Upper lobe of left lung (tissue), 6 donors: ENCODE measurements at regions not wholly inside any gene's neighbourhood (a gene's known extent, or its start where the extent isn't known, plus 50 kb on each side); places are given as distances from the start of the nearest gene placed in this dataset.

ENCODE experiments used
- ATAC-seq, 2 donors: fragments of 200-7000 bp; cut with Tn5 transposase; one replicate each; pipeline ENCODE4 v1.9.1; 2022; ENCODE audit warnings: mild to moderate bottlenecking in 2 of 2, moderate library complexity in 2 of 2; ENCODE audit not compliant: low FRiP score in 2 of 2
- DNase-seq, 2 donors: peaks; one replicate each; pipeline ENCODE4 v3.0.0-alpha.2; 2019 to 2020
- H3K27ac ChIP-seq, 4 donors: fragments of 200-600 bp; sonication (generic); one replicate each; pipeline ENCODE4 v1.5.1; 2016 to 2019
- H3K27me3 ChIP-seq, 4 donors: fragments of 200-600 bp; sonication (generic); one replicate each; pipeline ENCODE4 v1.5.1; 2017 to 2019
- H3K36me3 ChIP-seq, 4 donors: fragments of 200-600 bp; sonication (generic); one replicate each; pipeline ENCODE4 v1.5.1; 2016 to 2019
- H3K4me1 ChIP-seq, 4 donors: fragments of 200-600 bp; sonication (generic); one replicate each; pipeline ENCODE4 v1.5.1; 2018 to 2019
- H3K4me3 ChIP-seq, 4 donors: fragments of 200-600 bp; sonication (generic); one replicate each; pipeline ENCODE4 v1.5.1; 2017 to 2019; ENCODE audit warnings: mild to moderate bottlenecking in 2 of 4, moderate library complexity in 1 of 4
- H3K9me3 ChIP-seq, 4 donors: fragments of 200-600 bp; sonication (generic); one replicate each; pipeline ENCODE4 v1.5.1; 2018 to 2019
- CTCF ChIP-seq, 6 experiments: fragments of 450-650 bp in 4 of 6; fragments of 200-600 bp in 2 of 6; sonication (generic) in 2 of 6; IDR thresholded peaks; one replicate each; pipeline ENCODE4 v1.5.1; 2016 to 2019; ENCODE audit warnings: antibody characterized with exemption in 6 of 6
- EP300 ChIP-seq, 4 donors: sonication (generic); formaldehyde crosslinking; IDR thresholded peaks; one replicate each; pipeline ENCODE4 v1.5.1; 2017; ENCODE audit warnings: antibody characterized with exemption in 4 of 4, control low read depth in 2 of 4
- POLR2A ChIP-seq, 4 donors: fragments of 450-650 bp; IDR thresholded peaks; one replicate each; pipeline ENCODE4 v1.5.1; 2016 to 2017; ENCODE audit warnings: antibody characterized with exemption in 4 of 4, mild to moderate bottlenecking in 2 of 4
- POLR2AphosphoS5 ChIP-seq, 2 donors: sonication (generic); formaldehyde crosslinking; IDR thresholded peaks; one replicate each; pipeline ENCODE4 v1.5.1; 2017; ENCODE audit warnings: antibody characterized with exemption in 2 of 2
- WGBS, 2 donors: methylation state at CpG; one replicate each; pipeline ENCODE4 v1.1.5; 2017 to 2018; 5-methylcytosine and 5-hydroxymethylcytosine counted together
- donor health status: DM: no; HTN: no; CAD: no; lungs with moderate emphysema.
- donor health status: DM: no; HTN: yes; CAD: no; lungs with severe emphysema.

- Histone ChIP-seq H3K27me3 (no peaks in the 10 kb centered on the region), H3K36me3 (no peaks in the 10 kb centered on the region), H3K27ac (no peak overlapping the region), H3K4me3 (no peak overlapping the region), H3K4me1 (no peaks in the 10 kb centered on the region), H3K9me3 (no peaks in the 10 kb centered on the region)
- DNase-seq, result peak in 1 of 2 donors; percentile 44
- 48 to 56% methylated on average over 15 of the region's 15 CpGs for WGBS, 2 donors
- ATAC-seq, result peak in 1 of 2 donors; percentile 40
- TF ChIP-seq CTCF (IDR thresholded peaks at IDR 0.05), result peak in 4 of 6 experiments; percentile 10 to 39 (median 20)
- TF ChIP-seq POLR2A (IDR thresholded peaks at IDR 0.05), result no peak
- TF ChIP-seq EP300 (IDR thresholded peaks at IDR 0.05), result no peak
- TF ChIP-seq POLR2AphosphoS5 (IDR thresholded peaks at IDR 0.05), result no peak
These were observed 72.3 kb upstream of the PRNP start for GRCh38 chr20:4613718-4614620.

- Histone ChIP-seq H3K4me3 (no peak overlapping the region), H3K27ac (no peak overlapping the region), H3K36me3 (no peaks in the 10 kb centered on the region), H3K27me3 (no peaks in the 10 kb centered on the region), H3K4me1 (no peaks in the 10 kb centered on the region), H3K9me3 (no peaks in the 10 kb centered on the region)
- TF ChIP-seq POLR2AphosphoS5 (IDR thresholded peaks at IDR 0.05), result no peak
- no peak for TF ChIP-seq EP300 (IDR thresholded peaks at IDR 0.05)
- no peak for TF ChIP-seq POLR2A (IDR thresholded peaks at IDR 0.05)
- TF ChIP-seq CTCF (IDR thresholded peaks at IDR 0.05), result no peak
- DNase-seq, result no peak
- no peak for ATAC-seq
- 77 to 85% methylated on average over 6 of the region's 6 CpGs for WGBS, 2 donors
These were observed 73.1 kb upstream of the PRNP start for GRCh38 chr20:4613184-4613583.

GRCh38 chr20:4610871-4611270 lies 75.4 kb upstream of the PRNP start:
- ATAC-seq (no peak), DNase-seq (no peak)
- Histone ChIP-seq H3K9me3 (no peaks in the 10 kb centered on the region), H3K36me3 (no peaks in the 10 kb centered on the region), H3K4me3 (no peak overlapping the region), H3K4me1 (peaks cover 0 to 3% (median 0%) of the 10 kb centered on the region in 4 donors), H3K27ac (no peak overlapping the region), H3K27me3 (no peaks in the 10 kb centered on the region)
- 94% methylated on average over 9 of the region's 9 CpGs for WGBS, 2 donors
- TF ChIP-seq CTCF (IDR thresholded peaks at IDR 0.05), result no peak
- TF ChIP-seq POLR2A (IDR thresholded peaks at IDR 0.05), result no peak
- no peak for TF ChIP-seq POLR2AphosphoS5 (IDR thresholded peaks at IDR 0.05)
- TF ChIP-seq EP300 (IDR thresholded peaks at IDR 0.05), result no peak

GRCh38 chr20:4609511-4609910 lies 76.7 kb upstream of the PRNP start:
- Histone ChIP-seq H3K27me3 (no peaks in the 10 kb centered on the region), H3K27ac (no peak overlapping the region), H3K36me3 (no peaks in the 10 kb centered on the region), H3K4me1 (peaks cover 0 to 3% (median 0%) of the 10 kb centered on the region in 4 donors), H3K4me3 (no peak overlapping the region), H3K9me3 (no peaks in the 10 kb centered on the region)
- TF ChIP-seq POLR2A (IDR thresholded peaks at IDR 0.05) (no peak), POLR2AphosphoS5 (IDR thresholded peaks at IDR 0.05) (no peak), EP300 (IDR thresholded peaks at IDR 0.05) (no peak), CTCF (IDR thresholded peaks at IDR 0.05) (no peak)
- ATAC-seq (peak in 1 of 2 donors; percentile 34), DNase-seq (no peak)
- 89% methylated on average over 5 of the region's 5 CpGs for WGBS, 2 donors
